OCI-LY3 (cell line): ENCODE measurements at regions not wholly inside any gene's neighbourhood (a gene's known extent, or its start where the extent isn't known, plus 50 kb on each side); places are given as distances from the start of the nearest gene placed in this dataset.

Experiments
- CTCF ChIP-seq: fragments of 200-600, 300-600 bp; sonication (generic); IDR thresholded peaks from 2 replicates; pipeline ENCODE4 v1.5.1; 2014; ENCODE audit warnings: antibody characterized with exemption, low read length, low read depth
- EZH2phosphoT487 ChIP-seq: fragments of 200-600 bp; shearing (Covaris generic); IDR thresholded peaks from 2 replicates; pipeline ENCODE4 v1.6.1; 2018; ENCODE audit warnings: antibody characterized with exemption, mixed run types, low read depth

- no peak for TF ChIP-seq EZH2phosphoT487
- peak; percentile 58 for TF ChIP-seq CTCF
These were observed 156.4 kb upstream of the GATB start for GRCh38 chr4:151917145-151917734.
